ENCODE measurements at regions not wholly inside any gene's neighbourhood (a gene's known extent, or its start where the extent isn't known, plus 50 kb on each side); places are given as distances from the start of the nearest gene placed in this dataset.

- H3K27ac ChIP-seq, result no peak overlapping the region
- TF ChIP-seq, protein P1, sequence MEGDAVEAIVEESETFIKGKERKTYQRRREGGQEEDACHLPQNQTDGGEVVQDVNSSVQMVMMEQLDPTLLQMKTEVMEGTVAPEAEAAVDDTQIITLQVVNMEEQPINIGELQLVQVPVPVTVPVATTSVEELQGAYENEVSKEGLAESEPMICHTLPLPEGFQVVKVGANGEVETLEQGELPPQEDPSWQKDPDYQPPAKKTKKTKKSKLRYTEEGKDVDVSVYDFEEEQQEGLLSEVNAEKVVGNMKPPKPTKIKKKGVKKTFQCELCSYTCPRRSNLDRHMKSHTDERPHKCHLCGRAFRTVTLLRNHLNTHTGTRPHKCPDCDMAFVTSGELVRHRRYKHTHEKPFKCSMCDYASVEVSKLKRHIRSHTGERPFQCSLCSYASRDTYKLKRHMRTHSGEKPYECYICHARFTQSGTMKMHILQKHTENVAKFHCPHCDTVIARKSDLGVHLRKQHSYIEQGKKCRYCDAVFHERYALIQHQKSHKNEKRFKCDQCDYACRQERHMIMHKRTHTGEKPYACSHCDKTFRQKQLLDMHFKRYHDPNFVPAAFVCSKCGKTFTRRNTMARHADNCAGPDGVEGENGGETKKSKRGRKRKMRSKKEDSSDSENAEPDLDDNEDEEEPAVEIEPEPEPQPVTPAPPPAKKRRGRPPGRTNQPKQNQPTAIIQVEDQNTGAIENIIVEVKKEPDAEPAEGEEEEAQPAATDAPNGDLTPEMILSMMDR (IDR thresholded peaks at IDR 0.05), result no peak
- no peak for TF ChIP-seq ZFX (IDR thresholded peaks at IDR 0.05; ENCODE audit: borderline replicate concordance)
These were observed 840.3 kb downstream of the TBC1D22A start for GRCh38 chr22:47602732-47603131.

- TF ChIP-seq, protein P1 (IDR thresholded peaks at IDR 0.05), result no peak
- no peak for TF ChIP-seq ZFX (IDR thresholded peaks at IDR 0.05; ENCODE audit: borderline replicate concordance)
- no peak overlapping the region for H3K27ac ChIP-seq
These were observed 839.2 kb downstream of the TBC1D22A start for GRCh38 chr22:47601666-47602065.

- no peak overlapping the region for H3K27ac ChIP-seq
- no peak for TF ChIP-seq ZFX (IDR thresholded peaks at IDR 0.05; ENCODE audit: borderline replicate concordance)
These were observed 838.6 kb downstream of the TBC1D22A start for GRCh38 chr22:47600791-47601625.

- TF ChIP-seq ZFX (IDR thresholded peaks at IDR 0.05; ENCODE audit: borderline replicate concordance), result no peak
- TF ChIP-seq, protein P1 (IDR thresholded peaks at IDR 0.05), result no peak
- no peak overlapping the region for H3K27ac ChIP-seq
These were observed 837.8 kb downstream of the TBC1D22A start for GRCh38 chr22:47600281-47600680.

DNA sequence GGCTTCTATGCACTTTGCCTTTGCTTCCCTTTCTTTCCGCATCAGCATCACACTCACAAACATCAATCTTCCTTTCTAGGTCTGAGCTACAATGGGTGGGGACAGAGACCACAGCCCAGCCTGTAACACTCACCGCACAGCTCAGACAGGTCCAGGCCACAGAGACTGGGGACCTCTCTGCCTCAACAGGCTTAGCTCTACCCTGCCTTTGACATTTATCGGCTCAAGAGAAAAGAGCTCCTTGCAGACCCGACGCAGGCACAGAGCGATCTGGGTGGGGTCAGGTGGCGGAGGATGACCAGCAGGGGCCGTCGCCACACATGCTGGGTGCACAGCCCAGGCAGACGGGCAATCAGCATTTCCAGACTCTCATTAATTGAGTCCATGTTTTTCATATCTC lies 837.3 kb downstream of the TBC1D22A start:
- TF ChIP-seq, protein P1 (IDR thresholded peaks at IDR 0.05), result peak; percentile 23; the same call in 1 of the 2 replicates
- TF ChIP-seq ZFX (IDR thresholded peaks at IDR 0.05; ENCODE audit: borderline replicate concordance), result no peak
- H3K27ac ChIP-seq, result no peak overlapping the region

DNA sequence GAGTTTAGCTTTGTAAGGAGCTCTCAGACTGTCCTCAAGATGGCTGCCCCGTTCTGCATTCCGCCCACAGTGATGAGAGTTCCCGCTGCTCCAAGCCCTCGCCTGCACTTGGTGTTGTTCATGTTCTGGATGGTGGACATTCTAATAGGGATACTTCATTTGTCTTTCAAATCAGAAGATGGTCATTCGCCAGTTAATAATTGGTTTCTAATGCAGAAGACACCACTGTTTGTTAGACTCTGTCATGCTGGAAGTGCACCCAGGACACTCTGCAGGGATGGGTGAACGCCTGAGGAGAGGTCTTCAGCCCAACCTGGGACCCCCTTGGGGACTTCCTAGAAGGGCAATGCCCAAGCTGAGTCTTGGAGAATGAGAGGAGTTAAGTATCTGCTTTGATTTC lies 836.4 kb downstream of the TBC1D22A start:
- TF ChIP-seq, protein P1 (IDR thresholded peaks at IDR 0.05), result no peak
- no peak for TF ChIP-seq ZFX (IDR thresholded peaks at IDR 0.05; ENCODE audit: borderline replicate concordance)
- H3K27ac ChIP-seq, result no peak overlapping the region

GRCh38 chr22:47597041-47597440 lies 834.6 kb downstream of the TBC1D22A start:
- H3K27ac ChIP-seq, result no peak overlapping the region
- TF ChIP-seq ZFX (IDR thresholded peaks at IDR 0.05; ENCODE audit: borderline replicate concordance), result no peak
- TF ChIP-seq, protein P1 (IDR thresholded peaks at IDR 0.05), result no peak
